GM12892 (cell line): ENCODE measurements at regions not wholly inside any gene's neighbourhood (a gene's known extent, or its start where the extent isn't known, plus 50 kb on each side); places are given as distances from the start of the nearest gene placed in this dataset.

Experiments used
- POLR2A ChIP-seq: IDR thresholded peaks from 2 replicates; pipeline ENCODE4 v1.6.1; 2011; ENCODE audit warnings: low read depth, low read length, control low read depth
- POLR2AphosphoS5 ChIP-seq: IDR thresholded peaks from 2 replicates; pipeline ENCODE4 v1.6.1; 2011; ENCODE audit warnings: low read depth, low read length, control low read depth

DNA sequence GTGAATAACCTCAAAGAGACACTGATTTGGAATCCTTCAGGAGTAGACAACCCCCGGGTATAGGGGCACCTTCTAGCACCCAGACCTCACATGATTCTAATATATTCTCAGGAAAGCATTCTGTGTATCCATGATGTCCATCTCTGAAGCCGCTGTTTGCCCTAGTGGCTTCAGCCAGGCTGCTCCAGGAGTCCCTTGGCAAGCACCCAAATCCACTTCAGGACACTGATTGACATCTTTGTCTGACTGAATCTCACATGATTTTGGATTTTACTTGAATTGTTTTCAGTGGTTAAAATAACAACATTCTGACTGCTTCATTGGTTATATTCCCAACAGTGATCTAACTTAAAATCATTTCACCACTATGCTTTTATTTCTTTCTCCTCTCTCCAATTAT, 390.5 kb upstream of the CLEC14A start:
- TF ChIP-seq POLR2A, result no peak
- TF ChIP-seq POLR2AphosphoS5, result no peak
